ENCODE measurements at regions not wholly inside any gene's neighbourhood (a gene's known extent, or its start where the extent isn't known, plus 50 kb on each side); places are given as distances from the start of the nearest gene placed in this dataset.

- no peak for DNase-seq
Measured at GRCh38 chr6:144335311-144335861, 50.3 kb downstream of the UTRN start.

DNA sequence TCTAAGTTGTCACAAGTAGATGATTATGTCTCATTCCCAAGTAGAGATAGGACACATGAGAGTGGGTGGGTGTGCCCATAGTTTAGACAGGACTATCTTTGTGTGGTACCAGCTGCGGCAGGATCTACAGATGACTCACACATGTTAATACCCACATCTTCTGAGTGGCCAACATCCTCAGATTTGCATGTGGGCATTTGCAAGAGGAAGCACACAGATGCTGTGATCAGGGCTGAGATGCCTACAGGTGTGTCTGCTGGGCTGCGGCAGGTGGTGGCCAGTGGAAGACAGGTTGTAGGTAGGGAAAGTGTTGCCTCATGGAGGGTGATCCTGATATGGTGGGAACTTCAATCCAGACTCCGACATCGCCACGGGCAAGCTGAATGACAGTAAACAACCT lies 50.8 kb downstream of the UTRN start:
- DNase-seq = no peak

DNA sequence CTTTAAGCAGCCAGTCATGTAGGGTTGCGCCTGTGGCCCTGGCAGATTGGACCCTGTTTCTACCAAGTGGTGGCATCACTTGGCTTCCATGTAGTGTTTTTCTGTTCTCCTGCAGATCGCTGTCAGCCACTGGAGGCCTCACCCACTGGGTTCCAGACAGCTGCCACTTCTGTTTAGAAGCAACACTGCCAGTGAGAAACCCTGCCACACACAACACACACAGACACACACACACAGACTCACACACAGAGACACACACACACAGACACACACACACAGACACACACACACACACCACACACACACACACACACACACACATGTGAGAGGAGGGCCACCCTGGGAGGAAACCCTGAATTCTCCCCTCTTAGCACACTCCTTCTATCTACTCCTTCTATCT lies 51.8 kb downstream of the UTRN start:
- no peak for DNase-seq

DNA sequence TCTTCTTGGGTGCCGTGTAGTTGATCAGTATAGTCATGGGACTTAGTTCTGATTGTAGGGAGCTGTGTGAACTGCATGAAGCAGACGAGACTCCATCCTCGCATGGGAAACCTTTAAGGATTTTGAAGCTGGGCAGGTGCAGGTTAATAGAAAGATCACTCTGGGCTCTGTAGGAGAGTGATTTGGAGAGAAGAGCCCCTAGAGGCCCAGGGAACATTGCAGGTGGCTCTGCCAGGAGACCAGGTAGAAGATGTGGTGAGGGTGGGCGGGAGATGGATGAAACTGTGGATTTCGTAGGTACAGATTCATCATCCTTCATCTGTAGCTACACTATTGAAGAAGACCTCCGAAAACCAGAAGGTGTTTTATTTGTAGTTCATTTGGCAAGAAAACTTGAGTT lies 53.3 kb downstream of the UTRN start:
- no peak for DNase-seq

GRCh38 chr6:144338951-144339700 lies 54.0 kb downstream of the UTRN start:
- DNase-seq = no peak

DNA sequence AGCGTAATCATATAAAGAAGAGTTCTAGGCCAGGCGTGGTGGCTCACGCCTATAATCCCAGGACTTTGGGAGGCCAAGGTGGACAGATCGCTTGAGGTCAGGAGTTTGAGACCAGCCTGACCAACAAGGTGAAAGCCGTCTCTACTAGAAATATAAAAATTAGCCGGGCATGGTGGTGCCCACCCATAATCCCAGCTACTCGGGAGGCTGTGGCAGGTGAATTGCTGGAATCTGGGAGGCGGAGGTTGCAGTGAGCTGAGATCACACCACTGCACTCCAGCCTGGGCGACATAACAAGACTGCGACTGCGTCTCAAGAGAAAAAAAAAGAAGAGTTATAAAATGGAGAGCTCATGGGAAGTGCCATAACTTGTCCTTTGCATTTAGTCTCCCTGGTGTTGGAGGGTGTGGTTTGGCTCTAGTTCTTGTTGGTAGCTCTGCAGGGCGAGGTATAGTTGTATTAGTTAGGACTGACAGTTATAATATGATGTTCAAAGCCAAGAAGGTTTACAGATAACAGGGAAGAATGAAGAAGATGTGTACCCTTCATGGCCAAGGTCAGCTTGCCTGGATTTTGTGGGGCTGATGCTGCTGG lies 54.8 kb downstream of the UTRN start:
- no peak for DNase-seq

GRCh38 chr6:144340541-144341371 lies 55.6 kb downstream of the UTRN start:
- DNase-seq = no peak

- no peak for DNase-seq
Measured at GRCh38 chr6:144341831-144342527, 56.8 kb downstream of the UTRN start.

GRCh38 chr6:144343701-144344428 lies 58.7 kb downstream of the UTRN start:
- DNase-seq = no peak

- no peak for DNase-seq
Measured at GRCh38 chr6:144344646-144345045, 59.5 kb downstream of the UTRN start.

DNA sequence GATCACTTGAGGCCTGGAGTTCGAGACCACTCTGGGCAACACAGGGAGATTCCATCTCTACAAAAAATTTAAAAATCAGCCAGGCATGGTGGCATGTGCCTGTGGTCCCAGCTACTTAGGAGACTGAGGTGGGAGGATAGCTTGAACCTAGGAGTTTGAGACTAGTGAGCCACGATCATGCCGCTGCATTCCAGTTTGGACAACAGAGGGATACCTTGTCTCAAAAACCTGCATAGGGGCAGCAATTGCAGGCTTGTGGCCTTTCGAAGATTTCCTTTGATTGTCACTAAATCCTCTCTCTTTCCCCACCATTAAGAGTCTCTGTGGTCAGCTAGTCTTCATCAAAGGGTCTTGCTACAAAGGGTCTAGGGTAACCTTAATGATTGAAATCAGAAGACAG lies 60.3 kb downstream of the UTRN start:
- no peak for DNase-seq

DNA sequence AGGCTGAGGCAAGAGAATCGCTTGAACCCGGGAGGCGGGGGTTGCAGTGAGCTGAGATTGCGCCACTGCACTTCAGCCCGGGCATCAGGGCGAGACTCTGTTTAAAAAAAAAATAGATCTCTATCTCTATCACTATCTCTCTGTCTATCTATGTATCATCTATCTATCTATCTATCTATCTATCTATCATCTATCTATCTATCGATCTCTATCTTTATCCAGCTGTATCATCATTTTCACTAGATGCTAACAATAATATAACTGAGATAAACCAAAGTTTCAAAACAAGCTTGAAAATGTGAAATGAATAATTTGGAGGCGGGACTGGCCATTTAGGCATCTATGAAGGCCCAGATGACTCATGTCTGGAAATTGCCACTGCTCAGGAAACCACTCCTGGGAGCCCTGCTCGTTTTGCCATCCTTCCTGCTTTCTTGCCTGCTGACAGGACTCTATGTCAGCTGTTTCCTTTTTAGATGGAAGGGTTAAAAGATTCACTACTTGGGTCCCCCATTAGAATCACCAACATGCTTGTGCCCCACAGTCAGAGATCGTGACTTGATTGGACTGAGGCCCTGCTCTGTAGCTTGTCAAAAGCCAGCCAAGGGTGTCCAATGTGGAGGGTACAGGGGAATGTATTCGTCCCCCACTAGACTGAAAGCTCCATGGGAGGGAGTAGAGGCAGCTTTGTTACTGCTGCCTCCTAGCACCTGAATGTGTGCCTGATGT lies 61.7 kb downstream of the UTRN start:
- DNase-seq = no peak

GRCh38 chr6:144347448-144347759 lies 62.3 kb downstream of the UTRN start:
- no peak for DNase-seq

DNA sequence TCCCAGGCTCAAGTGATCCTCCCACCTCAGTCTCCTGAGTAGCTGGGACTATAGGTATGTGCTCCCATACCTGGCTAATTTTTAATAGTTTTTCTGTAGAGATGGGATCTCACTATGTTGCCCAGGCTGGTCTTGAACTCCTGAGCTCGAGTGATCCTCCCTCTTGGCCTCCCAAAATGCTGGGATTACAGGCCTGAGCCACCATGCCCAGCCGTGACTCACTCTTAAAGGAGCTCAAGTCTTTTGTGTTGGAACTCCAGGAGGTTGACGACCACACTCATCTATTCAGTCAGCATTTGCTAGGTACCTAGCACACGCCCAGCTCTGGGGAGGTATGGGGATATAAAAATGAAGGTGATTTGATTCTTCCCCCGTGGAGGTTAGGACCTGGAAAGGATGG lies 62.8 kb downstream of the UTRN start:
- DNase-seq = no peak

DNA sequence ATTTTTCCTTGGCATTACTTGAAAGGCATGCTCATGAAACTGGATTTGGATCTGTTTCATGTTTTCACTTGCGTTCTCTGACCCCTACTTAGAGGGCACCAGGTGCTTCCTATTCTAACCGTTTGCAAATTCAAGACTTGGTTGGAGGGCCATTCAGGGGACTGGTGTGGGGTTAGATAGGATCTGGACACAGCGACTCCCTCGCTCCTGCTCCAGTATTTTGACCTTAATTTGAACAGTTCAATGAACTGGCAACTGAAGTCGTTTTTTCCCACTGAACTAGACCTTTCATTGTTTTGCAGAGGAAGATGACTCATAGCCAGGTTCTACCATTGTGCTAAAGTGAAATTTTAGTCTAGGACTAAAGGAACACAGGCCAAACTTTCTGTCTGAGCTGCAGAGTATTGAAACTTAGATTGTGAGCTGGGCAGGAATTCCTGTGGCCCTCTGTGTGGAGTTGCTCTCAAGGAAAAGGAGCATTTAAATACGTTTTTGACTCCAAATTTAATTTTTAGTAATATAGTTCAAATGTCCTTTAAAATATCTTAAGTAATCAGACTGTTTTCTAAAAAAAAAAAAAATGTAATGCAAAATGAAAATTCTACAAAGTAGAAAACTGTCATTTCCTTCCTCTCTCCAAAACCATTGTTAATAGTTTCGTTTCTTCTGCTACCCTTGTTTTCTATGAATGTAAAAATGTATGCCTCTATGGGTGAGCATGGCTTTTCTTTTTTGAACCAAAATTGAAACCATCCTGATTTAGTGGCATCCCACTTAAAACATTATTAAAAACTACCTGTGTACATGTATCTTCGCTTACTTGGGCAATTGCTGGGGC lies 64.8 kb downstream of the UTRN start:
- no peak for DNase-seq

DNA sequence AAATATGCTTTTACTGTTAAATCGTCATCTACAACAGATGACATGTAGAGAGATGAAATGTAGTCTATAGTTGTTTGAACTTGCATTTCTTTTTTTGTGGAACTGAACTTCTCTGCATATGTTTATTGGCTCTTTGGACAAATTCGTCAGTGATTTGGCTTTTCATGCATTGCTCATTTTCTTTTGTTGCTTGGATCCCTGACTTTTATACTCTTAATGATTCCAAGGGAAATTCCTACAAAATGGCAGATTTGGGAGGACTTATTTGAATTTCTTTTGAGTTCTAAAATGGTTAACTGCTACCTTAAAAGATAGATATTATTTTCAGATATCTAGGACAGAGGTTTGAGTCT lies 65.4 kb downstream of the UTRN start:
- no peak for DNase-seq

DNA sequence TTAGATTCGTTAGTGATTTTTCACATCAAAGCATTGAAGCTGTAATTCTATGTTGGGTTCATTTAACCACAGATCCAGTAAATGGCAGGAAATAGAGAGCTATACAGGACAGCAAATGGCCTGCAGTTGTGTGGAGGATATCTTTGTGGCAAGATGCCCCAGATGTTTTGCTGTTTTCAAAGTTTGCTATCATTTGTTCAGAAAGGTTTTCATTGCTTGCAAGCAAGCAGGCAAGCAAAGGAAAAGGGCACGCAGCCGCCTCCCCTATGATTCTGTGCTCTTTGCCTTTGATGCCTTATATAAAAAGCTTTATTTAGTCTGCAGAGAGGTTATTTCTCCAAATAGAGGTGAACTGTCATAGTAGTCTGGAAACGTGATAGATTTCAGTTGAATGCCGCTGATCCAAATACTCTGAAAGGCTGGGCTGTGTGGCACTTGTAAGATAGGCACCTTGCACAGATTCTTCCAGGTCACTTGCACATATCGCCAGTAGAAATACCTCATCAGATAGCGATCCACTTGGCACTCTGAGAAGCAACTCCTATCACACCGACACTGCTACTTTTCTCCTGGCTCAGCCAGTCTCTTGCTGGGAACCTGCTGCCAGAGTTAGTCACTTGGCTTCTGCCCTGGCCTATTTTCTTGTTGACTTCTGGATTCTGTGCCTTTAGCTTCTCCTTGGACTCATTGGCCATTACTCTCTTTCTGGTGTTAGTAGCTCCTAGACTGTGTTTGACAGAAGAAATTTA lies 66.4 kb downstream of the UTRN start:
- DNase-seq = no peak

- no peak for DNase-seq
Measured at GRCh38 chr6:144352331-144352730, 67.2 kb downstream of the UTRN start.

DNA sequence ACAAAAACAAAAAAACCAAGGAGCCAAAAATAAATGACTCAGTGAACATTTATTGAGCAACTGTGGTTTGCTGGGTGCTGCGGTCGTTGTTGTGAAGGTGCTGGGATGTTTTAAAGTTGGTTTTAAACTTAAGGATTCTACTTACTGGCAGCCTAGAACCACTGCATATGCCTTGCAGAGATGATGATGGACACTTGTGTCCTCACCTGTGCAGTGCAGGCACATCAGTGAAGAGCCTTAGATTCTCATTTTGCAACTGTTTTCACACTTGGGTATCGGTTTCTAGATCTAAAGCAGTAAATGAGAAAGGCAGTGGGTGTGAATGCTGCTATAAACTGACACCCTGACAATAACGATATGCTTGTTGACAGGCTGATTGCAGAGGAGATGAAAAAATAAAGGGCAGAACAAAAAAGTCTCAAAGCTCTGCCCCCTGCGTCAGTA lies 68.8 kb downstream of the UTRN start:
- no peak for DNase-seq

GRCh38 chr6:144359783-144360182 lies 74.6 kb downstream of the UTRN start:
- no peak for DNase-seq
